HK-2 (cell line): ENCODE measurements at regions not wholly inside any gene's neighbourhood (a gene's known extent, or its start where the extent isn't known, plus 50 kb on each side); places are given as distances from the start of the nearest gene placed in this dataset.

Experiments used
- DNase-seq: peaks from one replicate; pipeline ENCODE4 v3.0.0-alpha.2; 2018; ENCODE audit not compliant: unreplicated experiment

DNA sequence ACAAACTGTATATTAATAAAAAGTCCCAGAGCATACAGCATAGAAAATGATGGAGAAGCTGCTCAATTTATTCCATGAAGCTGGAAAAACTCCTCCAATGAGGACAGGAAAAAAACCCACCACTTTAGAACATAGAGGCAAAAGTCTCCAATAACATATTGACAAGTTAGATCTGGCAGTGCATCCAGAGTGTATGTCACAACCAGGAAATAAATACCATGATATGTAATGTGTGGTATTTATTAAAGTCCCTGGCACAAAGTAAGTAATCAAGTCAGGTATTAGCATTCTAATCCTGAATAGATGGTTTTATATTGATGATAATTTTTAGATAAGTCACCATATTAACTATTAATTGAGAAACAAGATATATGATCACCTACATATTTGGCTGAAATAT is 427.3 kb upstream of the HS6ST1 start:
- no peak for DNase-seq

- DNase-seq, result no peak
Observed at GRCh38 chr2:128746356-128746755, 427.7 kb upstream of the HS6ST1 start.

GRCh38 chr2:128748336-128748735 is 429.7 kb upstream of the HS6ST1 start:
- DNase-seq, result no peak

- DNase-seq, result no peak
Observed at GRCh38 chr2:128748835-128749605, 430.4 kb upstream of the HS6ST1 start.

DNA sequence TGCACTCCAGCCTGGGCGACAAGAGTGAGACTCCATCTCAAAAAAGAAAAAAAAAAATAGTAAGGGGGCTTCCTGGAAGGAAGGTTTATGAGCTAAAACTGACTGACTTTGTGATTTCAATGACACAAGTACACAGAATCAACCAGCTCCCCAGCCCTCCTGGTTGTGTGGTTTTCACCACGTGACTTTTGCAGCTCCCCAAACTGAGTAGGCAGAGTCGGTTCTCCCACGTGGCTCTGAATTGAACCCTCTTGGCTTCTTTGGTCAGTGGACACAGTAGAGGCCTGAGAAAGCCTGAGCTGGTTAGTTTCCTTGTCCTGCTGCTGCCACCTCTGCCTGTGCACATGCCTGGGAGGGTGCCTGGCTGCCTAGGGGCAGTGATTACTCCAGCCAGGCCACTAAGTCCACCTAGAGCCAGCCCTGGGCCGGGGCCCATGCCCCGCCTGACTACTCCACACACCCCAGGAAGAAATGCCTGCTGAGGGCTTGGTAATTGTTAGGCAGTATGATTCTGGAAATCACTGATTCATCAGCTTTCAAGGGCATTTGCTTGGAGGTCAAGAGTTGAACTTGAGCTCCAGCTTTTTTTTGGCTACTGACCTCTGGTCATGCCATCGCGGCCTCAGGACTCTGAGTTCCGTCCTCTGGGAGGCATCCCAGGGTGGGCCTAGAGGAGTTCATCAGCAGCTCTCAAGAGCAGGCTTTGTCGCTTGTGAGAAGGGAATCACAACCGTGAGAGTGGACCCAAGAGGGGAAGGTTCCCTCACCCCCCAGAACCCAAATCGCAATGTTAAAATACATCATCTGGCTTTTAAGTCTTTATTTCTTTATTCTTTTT is 431.9 kb upstream of the HS6ST1 start:
- DNase-seq, result no peak

GRCh38 chr2:128751746-128752145 is 433.1 kb upstream of the HS6ST1 start:
- DNase-seq, result no peak

DNA sequence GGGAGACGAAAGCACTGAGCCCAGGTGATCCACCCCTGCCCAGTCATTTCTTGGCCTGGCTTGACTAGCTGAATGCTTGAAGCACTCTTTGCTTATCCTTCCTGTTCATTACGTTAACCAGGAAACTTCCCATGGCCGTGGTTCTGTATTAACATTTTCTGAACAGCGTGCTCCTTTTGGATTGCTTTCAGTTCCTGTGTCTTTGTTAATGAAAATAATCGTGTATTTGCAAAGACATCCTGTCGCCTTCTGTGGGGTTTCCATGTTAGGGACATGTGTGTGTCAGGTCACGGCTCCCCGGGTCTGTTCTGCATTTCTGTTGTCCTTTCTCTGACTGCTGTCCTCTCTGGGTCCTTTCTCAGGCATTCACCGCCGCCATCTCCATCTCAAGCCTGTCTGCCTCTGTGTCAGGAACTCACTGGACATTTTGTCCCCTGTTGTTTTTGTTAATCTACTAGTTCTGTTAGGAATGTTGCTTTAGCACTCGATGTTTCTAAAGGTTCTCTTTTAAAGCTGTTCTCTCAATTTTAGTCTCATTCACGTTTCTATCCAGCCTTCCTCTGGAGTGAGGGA is 434.1 kb upstream of the HS6ST1 start:
- DNase-seq, result no peak

- no peak for DNase-seq
Observed at GRCh38 chr2:128753321-128753720, 434.7 kb upstream of the HS6ST1 start.

- no peak for DNase-seq
Observed at GRCh38 chr2:128753800-128754199, 435.1 kb upstream of the HS6ST1 start.

DNA sequence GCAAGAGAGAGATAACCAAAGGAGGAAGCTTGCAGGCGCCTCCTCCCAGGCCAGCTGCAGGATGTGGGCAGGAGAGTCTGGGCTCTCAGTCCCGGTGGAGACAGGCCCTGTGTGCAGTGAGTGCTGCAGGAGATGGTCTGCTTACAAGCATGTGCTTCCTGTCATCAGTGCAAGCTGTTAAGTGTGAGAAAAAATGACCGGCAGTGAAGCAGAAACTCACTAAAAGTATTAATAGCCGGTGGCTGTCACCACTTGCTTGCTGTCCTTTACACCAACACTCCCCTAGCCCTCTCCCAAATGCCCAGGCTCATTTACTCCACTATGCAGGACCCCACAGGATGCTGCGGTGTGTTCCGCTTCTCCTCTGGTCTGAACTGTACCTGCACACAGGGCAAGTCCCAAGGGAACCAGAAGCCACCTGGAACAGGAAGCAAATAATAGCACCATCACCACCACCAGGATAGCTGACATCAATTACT is 435.6 kb upstream of the HS6ST1 start:
- no peak for DNase-seq

- DNase-seq, result no peak
Observed at GRCh38 chr2:128755695-128756364, 437.2 kb upstream of the HS6ST1 start.

DNA sequence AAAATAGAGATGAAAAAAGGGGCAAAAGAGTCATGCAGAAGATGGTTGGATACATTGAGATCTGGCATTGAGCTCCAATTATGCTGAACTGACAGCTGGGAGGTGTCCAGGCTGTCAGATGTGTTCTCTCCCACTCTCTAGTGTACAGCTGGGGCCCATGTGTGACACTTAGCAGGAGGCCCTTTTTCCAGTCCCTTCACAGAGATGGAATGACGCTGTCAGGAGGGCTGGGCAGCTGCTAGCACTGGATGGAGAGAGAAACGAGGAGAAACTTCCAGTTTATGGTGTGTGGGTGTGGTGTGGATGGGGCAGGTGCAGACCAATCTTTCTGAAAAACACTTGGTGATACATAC is 437.7 kb upstream of the HS6ST1 start:
- no peak for DNase-seq

DNA sequence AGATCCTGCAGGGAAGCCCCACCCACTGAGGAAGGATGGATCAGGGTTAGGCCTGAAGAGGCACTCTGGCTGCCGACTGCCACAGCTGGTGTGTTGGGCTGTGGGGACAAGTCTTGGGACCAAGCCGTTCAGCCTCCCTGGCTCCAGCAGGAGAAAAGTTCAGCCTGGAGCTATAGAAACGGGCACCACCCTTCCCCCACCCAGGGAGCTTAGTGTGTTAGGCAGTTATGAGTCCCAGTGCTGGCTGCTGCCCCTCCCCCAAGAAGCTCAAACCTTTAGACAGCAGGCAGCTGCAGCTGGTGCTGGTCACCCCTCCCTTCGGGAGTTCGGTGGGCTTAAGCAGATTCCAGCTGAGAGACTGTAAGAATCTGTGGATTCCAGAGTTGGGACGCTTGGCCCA is 447.1 kb upstream of the HS6ST1 start:
- no peak for DNase-seq

- DNase-seq, result no peak
Observed at GRCh38 chr2:128768041-128768440, 449.4 kb upstream of the HS6ST1 start.

- DNase-seq, result no peak
Observed at GRCh38 chr2:128769457-128770142, 450.9 kb upstream of the HS6ST1 start.

GRCh38 chr2:128770143-128771085 is 451.7 kb upstream of the HS6ST1 start:
- DNase-seq, result no peak

- DNase-seq, result no peak
Observed at GRCh38 chr2:128771401-128771800, 452.7 kb upstream of the HS6ST1 start.

- no peak for DNase-seq
Observed at GRCh38 chr2:128772671-128773070, 454.0 kb upstream of the HS6ST1 start.

DNA sequence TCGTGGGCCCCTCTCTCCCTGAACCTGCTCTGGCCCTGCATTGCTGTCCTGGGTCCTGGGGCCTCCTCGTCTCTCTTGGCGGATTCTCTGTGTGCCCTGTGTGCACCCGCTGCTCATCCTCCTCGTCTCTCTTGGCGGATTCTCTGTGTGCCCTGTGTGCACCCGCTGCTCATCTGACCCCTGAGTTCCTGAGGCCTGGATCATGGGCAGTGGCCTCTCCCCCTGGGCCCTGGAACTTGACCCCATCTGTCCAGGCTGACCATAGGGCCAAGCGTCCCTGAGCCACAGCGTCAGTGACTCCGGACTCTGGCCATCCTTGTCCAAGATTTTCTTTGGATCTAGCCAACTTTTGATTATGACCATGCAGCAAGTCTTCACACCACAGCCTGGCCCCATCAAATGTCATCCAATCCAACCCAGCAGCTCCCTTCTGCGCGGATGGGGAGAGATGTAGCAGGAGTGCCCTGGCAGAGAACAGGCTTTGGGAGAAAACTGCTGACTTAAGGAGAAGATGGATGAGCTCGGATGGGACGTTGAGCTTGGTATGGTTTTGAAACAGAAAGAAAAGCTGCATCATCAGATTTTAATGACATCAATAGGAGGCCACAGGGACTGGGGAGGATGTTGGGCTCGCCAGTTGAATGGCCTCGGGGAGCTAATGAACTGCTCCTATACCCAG is 455.1 kb upstream of the HS6ST1 start:
- DNase-seq, result no peak
